OCI-LY7 (cell line): ENCODE measurements at regions not wholly inside any gene's neighbourhood (a gene's known extent, or its start where the extent isn't known, plus 50 kb on each side); places are given as distances from the start of the nearest gene placed in this dataset.

Experiments used
- BruUV-seq: library from RNA; stranded (reverse); fragments of 400-500 nt; replicated peaks from 2 replicates; lab custom pipeline; 2021; lab: Mats Ljungman, UMichigan
- CTCF ChIA-PET: fragments of 300-600 bp; sonication (Branson Sonifier 250); formaldehyde crosslinking; loops from one replicate; lab custom pipeline; 2022; ENCODE audit warnings: antibody characterized with exemption; ENCODE audit not compliant: unreplicated experiment; lab: Charles Lee
- POLR2A ChIA-PET: fragments of 300-600 bp; sonication (Branson Sonifier 250); formaldehyde crosslinking; loops from one replicate; lab custom pipeline; 2022; ENCODE audit warnings: antibody characterized with exemption; lab: Charles Lee
- DNase-seq: peaks from one replicate; pipeline ENCODE4 v3.0.0-alpha.2; 2015; ENCODE audit warnings: low spot score
- H2AFZ ChIP-seq: fragments of 200-600 bp; sonication (generic), shearing (Covaris generic); 2 replicates; pipeline ENCODE4 v1.6.1; 2014; ENCODE audit warnings: mild to moderate bottlenecking, antibody characterized with exemption, low read length, moderate library complexity
- H3K27ac ChIP-seq: fragments of 200-600 bp; sonication (generic); 2 replicates; pipeline ENCODE4 v1.5.1; 2014; ENCODE audit warnings: mixed run types, low read depth, mild to moderate bottlenecking, moderate library complexity, low read length, inconsistent platforms; ENCODE audit not compliant: poor library complexity, severe bottlenecking
- H3K36me3 ChIP-seq: fragments of 200-600 bp; sonication (generic); 2 replicates; pipeline ENCODE4 v1.6.1; 2014; ENCODE audit warnings: mild to moderate bottlenecking, antibody characterized with exemption, low read length, moderate library complexity, mixed read lengths; ENCODE audit not compliant: insufficient read depth
- H3K4me1 ChIP-seq: fragments of 200-600 bp; sonication (generic); 2 replicates; pipeline ENCODE4 v1.5.1; 2014; ENCODE audit warnings: mild to moderate bottlenecking, low read length; ENCODE audit not compliant: insufficient read depth, poor library complexity, severe bottlenecking
- H3K4me2 ChIP-seq: fragments of 200-600 bp; sonication (generic); 2 replicates; pipeline ENCODE4 v1.6.1; 2014; ENCODE audit warnings: mild to moderate bottlenecking, low read length
- H3K4me3 ChIP-seq: fragments of 200-600 bp; sonication (generic); 2 replicates; pipeline ENCODE4 v1.5.1; 2014; ENCODE audit warnings: mild to moderate bottlenecking, low read depth, low read length; ENCODE audit not compliant: poor library complexity, severe bottlenecking
- H3K79me2 ChIP-seq: fragments of 200-600 bp; sonication (generic); 2 replicates; pipeline ENCODE4 v1.6.1; 2016; ENCODE audit warnings: low read depth, mild to moderate bottlenecking, low read length, moderate library complexity, mixed read lengths; ENCODE audit not compliant: insufficient read depth
- H3K9me2 ChIP-seq: fragments of 200-600 bp; sonication (generic); 2 replicates; pipeline ENCODE4 v1.6.1; 2016; ENCODE audit warnings: mild to moderate bottlenecking, low read length, mixed read lengths; ENCODE audit not compliant: insufficient read depth
- H3K9me3 ChIP-seq: fragments of 200-600 bp; sonication (generic); 2 replicates; pipeline ENCODE4 v1.6.1; 2014; ENCODE audit warnings: mild to moderate bottlenecking, mixed run types, low read length, mixed read lengths
- H4K20me1 ChIP-seq: fragments of 200-600 bp; sonication (generic); 2 replicates; pipeline ENCODE4 v1.6.1; 2014; ENCODE audit warnings: mild to moderate bottlenecking, antibody characterized with exemption, low read length, moderate library complexity, mixed read lengths; ENCODE audit not compliant: insufficient read depth
- EZH2phosphoT487 ChIP-seq: fragments of 200-600 bp; sonication (generic); IDR thresholded peaks from 2 replicates; pipeline ENCODE4 v1.6.1; 2018; ENCODE audit warnings: low read depth, borderline replicate concordance, mild to moderate bottlenecking, mixed run types, antibody characterized with exemption, low read length, moderate library complexity, mixed read lengths
- intact Hi-C: fragments of 100-400 bp; cut with micrococcal nuclease; formaldehyde crosslinking; loops from one replicate; pipeline ENCODE4 v1.10.0; 2022; ENCODE audit not compliant: unreplicated experiment
- TF ChIP-seq, protein P1 (sequence below): fragments of 200-600 bp; sonication (generic); conservative IDR thresholded peaks from 2 replicates; pipeline ENCODE4 v1.5.1; 2014; ENCODE audit warnings: mild to moderate bottlenecking, antibody characterized with exemption, low read length, moderate library complexity, mixed read lengths

DNA sequence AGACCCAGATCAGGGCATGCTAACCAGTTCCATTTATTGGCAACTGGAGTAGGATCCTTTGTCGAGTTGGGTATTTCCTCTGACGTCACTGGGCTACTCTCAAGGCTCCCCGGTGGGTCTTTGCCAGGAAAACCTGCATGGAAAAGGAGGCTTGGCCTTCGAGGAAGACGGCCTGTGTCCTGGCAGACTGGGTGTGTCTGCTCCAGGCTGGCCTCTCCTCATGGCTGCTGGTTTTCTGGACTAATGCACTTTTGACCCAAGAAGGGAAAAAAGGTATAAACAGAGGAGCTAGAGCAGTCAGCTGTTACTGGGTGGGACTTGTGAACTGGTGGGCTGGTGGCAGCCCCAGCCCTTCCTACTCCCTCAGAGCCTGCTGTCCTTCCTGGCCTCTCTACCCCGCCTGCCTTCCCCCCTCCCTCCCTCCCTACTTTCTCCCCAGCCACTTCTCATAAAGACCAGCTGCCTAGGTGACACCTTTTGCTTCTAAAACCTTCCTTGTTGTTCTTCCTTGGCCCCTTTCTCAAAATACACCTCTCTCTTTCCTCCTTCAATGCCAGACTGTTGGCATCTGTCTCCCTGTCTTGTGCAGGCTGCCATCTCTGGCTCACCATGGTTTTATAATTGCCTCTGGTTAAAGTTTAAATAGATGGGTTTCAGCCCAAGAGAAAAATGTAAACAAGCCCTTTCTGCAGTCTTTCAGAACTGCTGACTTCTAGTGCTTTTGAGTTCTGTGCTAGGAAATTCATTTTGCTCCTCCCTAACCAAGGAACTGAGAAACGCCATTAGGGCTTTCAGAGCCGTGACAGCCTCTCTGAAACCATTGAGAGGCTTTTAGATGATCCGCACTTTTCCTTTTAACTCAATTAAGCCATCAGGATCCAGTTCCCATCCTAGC, 101.8 kb upstream of the MKLN1 start:
- BruUV-seq, result no TSS peak
- Histone ChIP-seq H3K4me1 (peaks cover 20% of the 10 kb centered on the region), H3K9me3 (no peaks in the 10 kb centered on the region), H4K20me1 (no peaks in the 10 kb centered on the region), H3K79me2 (no peaks in the 10 kb centered on the region), H3K4me2 (peak overlapping the region; percentile 2; the same call in 1 of the 2 replicates), H3K36me3 (no peaks in the 10 kb centered on the region), H3K27ac (no peak overlapping the region), H2AFZ (peak overlapping the region; percentile 36; the same call in 1 of the 2 replicates), H3K9me2 (no peaks in the 10 kb centered on the region), H3K4me3 (no peak overlapping the region)
- DNase-seq, result no peak
- intact Hi-C loops, result no loop called here
- CTCF ChIA-PET, result no interaction called here
- POLR2A ChIA-PET, result interaction anchor here (0.5 to 1.2 kb wide), 5 partner anchors 11 to 162 kb away, joined by 3 to 5 read pairs (median 3); no protein-coding TSS in a partner anchor
- TF ChIP-seq, protein P1, sequence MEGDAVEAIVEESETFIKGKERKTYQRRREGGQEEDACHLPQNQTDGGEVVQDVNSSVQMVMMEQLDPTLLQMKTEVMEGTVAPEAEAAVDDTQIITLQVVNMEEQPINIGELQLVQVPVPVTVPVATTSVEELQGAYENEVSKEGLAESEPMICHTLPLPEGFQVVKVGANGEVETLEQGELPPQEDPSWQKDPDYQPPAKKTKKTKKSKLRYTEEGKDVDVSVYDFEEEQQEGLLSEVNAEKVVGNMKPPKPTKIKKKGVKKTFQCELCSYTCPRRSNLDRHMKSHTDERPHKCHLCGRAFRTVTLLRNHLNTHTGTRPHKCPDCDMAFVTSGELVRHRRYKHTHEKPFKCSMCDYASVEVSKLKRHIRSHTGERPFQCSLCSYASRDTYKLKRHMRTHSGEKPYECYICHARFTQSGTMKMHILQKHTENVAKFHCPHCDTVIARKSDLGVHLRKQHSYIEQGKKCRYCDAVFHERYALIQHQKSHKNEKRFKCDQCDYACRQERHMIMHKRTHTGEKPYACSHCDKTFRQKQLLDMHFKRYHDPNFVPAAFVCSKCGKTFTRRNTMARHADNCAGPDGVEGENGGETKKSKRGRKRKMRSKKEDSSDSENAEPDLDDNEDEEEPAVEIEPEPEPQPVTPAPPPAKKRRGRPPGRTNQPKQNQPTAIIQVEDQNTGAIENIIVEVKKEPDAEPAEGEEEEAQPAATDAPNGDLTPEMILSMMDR, result no peak
- no peak for TF ChIP-seq EZH2phosphoT487

DNA sequence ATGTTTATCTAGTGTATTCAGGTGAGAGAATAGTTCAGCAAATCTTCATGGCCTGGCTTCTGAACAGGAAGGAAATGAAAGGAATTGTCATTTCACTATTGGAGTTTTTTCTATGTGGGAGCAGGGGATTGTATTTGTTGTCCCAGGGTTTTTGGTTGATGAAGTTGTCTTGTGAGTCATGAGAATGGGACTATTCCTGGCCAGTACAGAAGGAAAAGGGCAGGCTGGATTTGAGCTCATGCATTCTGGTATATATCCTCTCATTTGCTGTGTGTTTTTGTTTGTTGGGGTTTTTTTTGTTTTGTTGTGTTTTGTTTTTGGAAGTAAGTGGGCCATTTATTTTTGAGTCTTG, 101.2 kb upstream of the MKLN1 start:
- ChIA-PET CTCF (no interaction called here), POLR2A (interaction anchor here (0.5 to 1.9 kb wide), 5 partner anchors 10 to 103 kb away, joined by 3 to 14 read pairs (median 5); no protein-coding TSS in a partner anchor)
- Histone ChIP-seq H3K9me3 (no peaks in the 10 kb centered on the region), H4K20me1 (no peaks in the 10 kb centered on the region), H2AFZ (peak overlapping the region; percentile 36; the same call in 1 of the 2 replicates), H3K9me2 (no peaks in the 10 kb centered on the region), H3K36me3 (no peaks in the 10 kb centered on the region), H3K27ac (no peak overlapping the region), H3K4me1 (peaks cover 26% of the 10 kb centered on the region), H3K4me2 (peak overlapping the region; percentile 2; the same call in 1 of the 2 replicates), H3K79me2 (no peaks in the 10 kb centered on the region), H3K4me3 (no peak overlapping the region)
- no peak for DNase-seq
- no TSS peak for BruUV-seq
- intact Hi-C loops, result no loop called here
- TF ChIP-seq EZH2phosphoT487, result no peak
- TF ChIP-seq, protein P1, result no peak
